Colonic mucosa (tissue), 4 donors: ENCODE measurements at regions not wholly inside any gene's neighbourhood (a gene's known extent, or its start where the extent isn't known, plus 50 kb on each side); places are given as distances from the start of the nearest gene placed in this dataset.

ENCODE experiments used
- DNase-seq: peaks from one replicate; pipeline ENCODE4 v3.0.0-alpha.2; 2020
- H3K27ac ChIP-seq: fragments of 200-600 bp; one replicate; pipeline ENCODE4 v1.8.0; 2021
- H3K27me3 ChIP-seq: fragments of 200-600 bp; one replicate; pipeline ENCODE4 v1.8.0; 2021
- H3K36me3 ChIP-seq: fragments of 200-600 bp; one replicate; pipeline ENCODE4 v1.8.0; 2021
- H3K4me1 ChIP-seq: fragments of 200-600 bp; one replicate; pipeline ENCODE4 v1.8.0; 2021; ENCODE audit warnings: mild to moderate bottlenecking
- H3K4me3 ChIP-seq: fragments of 200-600 bp; one replicate; pipeline ENCODE4 v1.8.0; 2021
- H3K9ac ChIP-seq, 2 donors: one replicate each; pipeline ENCODE4 v1.7.0; 2013; ENCODE audit warnings: control low read depth in 2 of 2, low read depth in 2 of 2, low read length in 2 of 2
- H3K9me3 ChIP-seq: fragments of 200-600 bp; one replicate; pipeline ENCODE4 v1.8.0; 2021
- CTCF ChIP-seq: fragments of 200-600 bp; IDR thresholded peaks from one replicate; pipeline ENCODE4 v1.8.0; 2022; ENCODE audit warnings: antibody characterized with exemption, mild to moderate bottlenecking
- intact Hi-C: fragments of 100-400 bp; cut with DNase I; formaldehyde crosslinking; loops from one replicate; pipeline ENCODE4 v1.14.1; 2022
- donor health status: healthy.
- donor health status: DM: no; HTN: no; CAD: no.
- donor health status: DM: no; HTN: no; CAD: no.

DNA sequence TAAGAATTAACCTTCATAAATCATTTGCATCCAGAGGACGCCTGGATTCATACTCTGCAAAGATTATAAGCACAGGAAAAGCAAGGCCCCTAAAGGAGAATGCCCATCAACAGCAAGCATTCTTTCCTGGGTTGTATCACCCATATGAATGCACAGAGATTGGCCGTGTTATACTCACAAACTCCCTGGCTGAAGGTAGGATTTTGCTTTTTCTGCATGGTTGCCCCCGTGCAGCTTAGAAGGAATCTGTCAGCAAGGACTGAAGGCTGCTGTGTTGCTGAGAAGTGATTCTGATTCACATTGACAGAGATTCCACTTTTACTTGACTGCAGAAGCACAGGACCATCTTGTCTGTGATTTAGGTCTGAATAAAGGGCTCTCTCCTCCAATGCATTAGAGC, 283.0 kb downstream of the LRRIQ3 start:
- Histone ChIP-seq H3K36me3 (no peaks in the 10 kb centered on the region), H3K27me3 (no peaks in the 10 kb centered on the region), H3K4me3 (no peak overlapping the region), H3K9me3 (no peaks in the 10 kb centered on the region), H3K4me1 (no peaks in the 10 kb centered on the region), H3K9ac (no peak overlapping the region), H3K27ac (no peak overlapping the region)
- DNase-seq, result no peak
- intact Hi-C loops, result no loop called here
- no peak for TF ChIP-seq CTCF

- H3K9ac ChIP-seq, result no peak overlapping the region
- H3K27ac ChIP-seq, result no peak overlapping the region
- no peaks in the 10 kb centered on the region for H3K4me1 ChIP-seq
- DNase-seq, result no peak
- H3K36me3 ChIP-seq, result no peaks in the 10 kb centered on the region
- H3K27me3 ChIP-seq, result no peaks in the 10 kb centered on the region
- no peak for TF ChIP-seq CTCF
- intact Hi-C loops, result no loop called here
- no peak overlapping the region for H3K4me3 ChIP-seq
- no peaks in the 10 kb centered on the region for H3K9me3 ChIP-seq
Measured at GRCh38 chr1:73913025-73913424, 285.0 kb downstream of the LRRIQ3 start.

DNA sequence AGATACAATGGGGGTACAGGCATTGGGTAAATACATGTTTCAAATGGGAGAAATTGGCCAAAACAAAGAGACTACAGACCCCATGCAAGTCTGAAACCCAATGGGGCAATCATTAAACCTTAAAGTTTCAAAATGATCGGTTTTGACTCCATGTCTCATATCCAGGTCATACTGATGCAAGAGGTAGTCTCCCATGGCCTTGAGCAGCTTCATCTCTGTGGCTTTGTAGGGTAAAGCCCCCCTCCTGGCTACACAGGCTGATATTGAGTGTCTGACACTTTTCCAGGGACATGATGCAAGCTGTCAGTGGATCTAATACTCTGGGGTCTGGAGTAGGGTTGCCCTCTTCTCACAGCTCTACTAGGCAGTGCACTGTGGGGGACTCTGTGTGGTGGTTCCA, 286.1 kb downstream of the LRRIQ3 start:
- TF ChIP-seq CTCF, result no peak
- H3K36me3 ChIP-seq, result no peaks in the 10 kb centered on the region
- intact Hi-C loops, result no loop called here
- no peaks in the 10 kb centered on the region for H3K27me3 ChIP-seq
- no peak overlapping the region for H3K9ac ChIP-seq
- no peaks in the 10 kb centered on the region for H3K4me1 ChIP-seq
- no peaks in the 10 kb centered on the region for H3K9me3 ChIP-seq
- H3K4me3 ChIP-seq, result no peak overlapping the region
- no peak for DNase-seq
- H3K27ac ChIP-seq, result no peak overlapping the region

DNA sequence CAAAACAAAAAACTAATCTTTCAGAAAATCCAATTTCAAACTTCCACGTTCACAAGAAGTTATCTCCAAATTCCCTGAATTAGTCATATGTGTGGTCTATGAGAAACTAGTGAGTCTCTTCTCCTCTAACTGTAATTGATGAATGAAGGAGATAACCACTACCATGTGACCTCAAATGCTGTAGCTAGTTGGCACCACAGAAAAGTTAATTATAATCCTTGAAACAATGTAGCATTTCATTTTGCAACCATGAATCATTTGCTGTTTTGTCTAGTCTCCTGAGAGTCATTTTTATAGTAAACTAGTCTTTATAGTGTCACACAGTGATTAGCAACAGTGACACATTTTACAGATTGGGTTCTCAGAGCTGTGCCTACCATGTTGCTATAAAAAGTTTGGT, 287.5 kb downstream of the LRRIQ3 start:
- no peak overlapping the region for H3K27ac ChIP-seq
- H3K4me1 ChIP-seq, result no peaks in the 10 kb centered on the region
- H3K4me3 ChIP-seq, result no peak overlapping the region
- H3K36me3 ChIP-seq, result no peaks in the 10 kb centered on the region
- no peak overlapping the region for H3K9ac ChIP-seq
- no peak for DNase-seq
- no peaks in the 10 kb centered on the region for H3K9me3 ChIP-seq
- intact Hi-C loops, result no loop called here
- no peak for TF ChIP-seq CTCF
- H3K27me3 ChIP-seq, result no peaks in the 10 kb centered on the region

DNA sequence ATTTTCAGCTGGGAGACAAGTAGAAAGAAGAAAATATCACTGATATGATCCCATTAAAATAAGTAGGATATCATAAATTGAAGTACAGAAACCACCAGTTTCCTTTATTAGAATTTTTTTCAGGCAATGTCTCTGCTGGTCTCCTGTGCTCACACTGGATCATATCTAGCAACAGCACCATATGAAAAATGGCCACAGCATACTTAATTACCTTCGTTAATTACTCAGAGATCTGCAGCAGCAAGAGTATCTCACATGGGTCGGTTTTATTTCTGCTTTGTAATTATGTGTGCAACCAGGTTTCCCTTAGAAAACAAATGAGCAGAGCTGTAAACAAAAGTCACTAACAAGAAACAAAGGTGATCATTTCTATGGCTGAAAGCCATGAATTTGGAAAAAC, 287.9 kb downstream of the LRRIQ3 start:
- intact Hi-C loops, result no loop called here
- Histone ChIP-seq H3K36me3 (no peaks in the 10 kb centered on the region), H3K27ac (no peak overlapping the region), H3K9ac (no peak overlapping the region), H3K9me3 (no peaks in the 10 kb centered on the region), H3K27me3 (no peaks in the 10 kb centered on the region), H3K4me1 (no peaks in the 10 kb centered on the region), H3K4me3 (no peak overlapping the region)
- no peak for DNase-seq
- TF ChIP-seq CTCF, result no peak

GRCh38 chr1:73909043-73909562, 288.9 kb downstream of the LRRIQ3 start:
- intact Hi-C loops, result no loop called here
- Histone ChIP-seq H3K9ac (no peak overlapping the region), H3K27me3 (no peaks in the 10 kb centered on the region), H3K27ac (no peak overlapping the region), H3K36me3 (no peaks in the 10 kb centered on the region), H3K9me3 (no peaks in the 10 kb centered on the region), H3K4me3 (no peak overlapping the region), H3K4me1 (no peaks in the 10 kb centered on the region)
- DNase-seq, result no peak
- no peak for TF ChIP-seq CTCF
